ENCODE measurements at regions not wholly inside any gene's neighbourhood (a gene's known extent, or its start where the extent isn't known, plus 50 kb on each side); places are given as distances from the start of the nearest gene placed in this dataset.

- H3K9me3 Mint-ChIP-seq, result peaks cover 0 to 2% (median 0%) of the 10 kb centered on the region in 7 donors
- DNase-seq, result no peak
- H3K4me1 ChIP-seq (ENCODE audit: control insufficient read depth in 1 of 2, insufficient read depth in 2 of 2, low read length in 2 of 2), result no peaks in the 10 kb centered on the region
- no peak overlapping the region for H3K4me3 ChIP-seq (replicated peaks in 1 of 3; ENCODE audit: low read depth in 2 of 3, low read length in 3 of 3)
- peaks cover 0 to 3% (median 3%) of the 10 kb centered on the region in 3 donors for H3K27me3 Mint-ChIP-seq (ENCODE audit: low read depth in 3 of 3)
- H3K4me1 Mint-ChIP-seq, result no peaks in the 10 kb centered on the region
- H3K9me3 ChIP-seq (replicated peaks in 1 of 2; ENCODE audit: control insufficient read depth in 1 of 2, insufficient read depth in 1 of 2, low read length in 2 of 2), result no peaks in the 10 kb centered on the region
- no peaks in the 10 kb centered on the region for H3K36me3 Mint-ChIP-seq
- no peaks in the 10 kb centered on the region for H3K27me3 ChIP-seq (ENCODE audit: control insufficient read depth in 2 of 2, insufficient read depth in 2 of 2, low read length in 2 of 2)
- no peak overlapping the region for H3K4me3 Mint-ChIP-seq
- no peak overlapping the region for H3K27ac ChIP-seq (ENCODE audit: low read depth in 1 of 2, low read length in 2 of 2)
- intact Hi-C loops (cut with micrococcal nuclease), result no loop called here
- no CpG with 5 or more reads among the region's 2 CpGs for WGBS (ENCODE audit: insufficient coverage)
- H3K9ac ChIP-seq (ENCODE audit: insufficient read depth, low read length, poor library complexity, severe bottlenecking), result no peak overlapping the region
- no peaks in the 10 kb centered on the region for H3K79me2 ChIP-seq (ENCODE audit: insufficient read depth, low read length)
- H3K36me3 ChIP-seq (replicated peaks in 1 of 2; ENCODE audit: control insufficient read depth in 1 of 2, insufficient read depth in 2 of 2, low read length in 2 of 2), result no peaks in the 10 kb centered on the region
- H3K27ac Mint-ChIP-seq, result no peak overlapping the region
- no peak for TF ChIP-seq CTCF (IDR thresholded peaks at IDR 0.05)
- no peaks in the 10 kb centered on the region for H4K20me1 ChIP-seq (ENCODE audit: insufficient read depth, low read length)
- no peak overlapping the region for H3K4me2 ChIP-seq (replicated peaks; ENCODE audit: extremely low read depth, low read length, poor library complexity, severe bottlenecking)
- no peak overlapping the region for H2AFZ ChIP-seq (ENCODE audit: insufficient read depth, low read depth, low read length, poor library complexity, severe bottlenecking)
Observed at GRCh38 chr7:17620566-17620965, 319.7 kb downstream of the SNX13 start.

GRCh38 chr7:17622451-17622850 lies 317.8 kb downstream of the SNX13 start:
- Histone ChIP-seq H3K9me3 (replicated peaks in 1 of 2; ENCODE audit: control insufficient read depth in 1 of 2, insufficient read depth in 1 of 2, low read length in 2 of 2) (no peaks in the 10 kb centered on the region), H3K27ac (ENCODE audit: low read depth in 1 of 2, low read length in 2 of 2) (no peak overlapping the region), H3K9ac (ENCODE audit: insufficient read depth, low read length, poor library complexity, severe bottlenecking) (no peak overlapping the region), H3K4me3 (replicated peaks in 1 of 3; ENCODE audit: low read depth in 2 of 3, low read length in 3 of 3) (no peak overlapping the region), H2AFZ (ENCODE audit: insufficient read depth, low read depth, low read length, poor library complexity, severe bottlenecking) (no peak overlapping the region), H4K20me1 (ENCODE audit: insufficient read depth, low read length) (no peaks in the 10 kb centered on the region), H3K4me2 (replicated peaks; ENCODE audit: extremely low read depth, low read length, poor library complexity, severe bottlenecking) (no peak overlapping the region), H3K4me1 (ENCODE audit: control insufficient read depth in 1 of 2, insufficient read depth in 2 of 2, low read length in 2 of 2) (no peaks in the 10 kb centered on the region), H3K36me3 (replicated peaks in 1 of 2; ENCODE audit: control insufficient read depth in 1 of 2, insufficient read depth in 2 of 2, low read length in 2 of 2) (no peaks in the 10 kb centered on the region), H3K27me3 (ENCODE audit: control insufficient read depth in 2 of 2, insufficient read depth in 2 of 2, low read length in 2 of 2) (no peaks in the 10 kb centered on the region), H3K79me2 (ENCODE audit: insufficient read depth, low read length) (no peaks in the 10 kb centered on the region)
- TF ChIP-seq CTCF (IDR thresholded peaks at IDR 0.05), result no peak
- no peaks in the 10 kb centered on the region for H3K36me3 Mint-ChIP-seq
- peaks cover 0 to 3% (median 0%) of the 10 kb centered on the region in 3 donors for H3K27me3 Mint-ChIP-seq (ENCODE audit: low read depth in 3 of 3)
- H3K4me1 Mint-ChIP-seq, result no peaks in the 10 kb centered on the region
- H3K27ac Mint-ChIP-seq, result no peak overlapping the region
- H3K4me3 Mint-ChIP-seq, result no peak overlapping the region
- intact Hi-C loops (cut with micrococcal nuclease), result no loop called here
- WGBS (ENCODE audit: insufficient coverage), result 8% methylated on average over 1 of the region's 2 CpGs
- DNase-seq, result peak in 2 of 3 donors; percentile 10 to 20
- no peaks in the 10 kb centered on the region for H3K9me3 Mint-ChIP-seq

Measured in CD14-positive monocyte (primary cell).